Nucleus accumbens (tissue), 56 donors: ENCODE measurements at regions not wholly inside any gene's neighbourhood (a gene's known extent, or its start where the extent isn't known, plus 50 kb on each side); places are given as distances from the start of the nearest gene placed in this dataset.
A peak's percentile ranks its signal among the peaks of the same experiment; 100 is the strongest.

ENCODE experiments used
- DNase-seq, 56 donors: peaks; one replicate each; lab custom pipeline; 2025; lab: John Stamatoyannopoulos, UW

GRCh38 chr2:165033402-165033801 is 78.1 kb upstream of the SLC38A11 start:
- DNase-seq, result no peak

DNA sequence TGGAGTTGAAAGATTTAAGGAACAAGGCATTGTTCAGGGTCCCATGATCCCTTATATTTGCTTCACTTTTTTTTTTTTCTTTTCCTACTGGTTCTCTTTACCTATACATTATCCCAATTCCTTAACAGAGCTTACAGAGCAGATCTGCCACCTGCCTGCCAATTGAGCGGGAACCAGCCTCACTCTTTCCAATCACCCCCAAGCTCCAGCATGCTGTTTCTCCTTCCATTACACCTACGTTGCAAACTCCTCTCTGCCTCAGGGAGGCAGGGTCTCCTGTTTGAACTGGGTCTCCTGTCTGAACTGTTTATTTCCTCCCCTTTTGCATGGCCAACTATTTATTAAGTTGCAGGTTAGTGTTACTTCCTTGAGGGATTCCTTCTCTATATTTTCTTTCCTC is 77.2 kb upstream of the SLC38A11 start:
- no peak for DNase-seq

DNA sequence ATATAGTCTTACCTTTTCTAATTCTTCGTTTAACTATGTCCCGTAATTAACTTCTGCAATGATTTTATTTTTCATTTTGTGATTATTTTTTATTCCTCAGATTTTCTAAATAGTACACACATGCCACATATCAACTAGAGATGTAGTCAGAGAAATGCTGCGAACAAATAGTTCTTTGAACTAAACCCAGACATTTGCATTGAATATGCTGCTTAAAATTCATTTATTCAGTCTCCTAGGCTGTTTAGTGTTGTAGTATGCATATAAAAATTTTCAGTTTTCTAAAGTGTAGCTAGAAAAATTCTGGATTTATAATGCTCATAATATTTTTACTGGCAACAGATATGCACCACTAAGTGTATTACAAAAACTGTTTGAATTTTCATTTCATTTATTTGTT is 68.9 kb upstream of the SLC38A11 start:
- no peak for DNase-seq

- DNase-seq, result no peak
Measured at GRCh38 chr2:165022781-165023180, 67.5 kb upstream of the SLC38A11 start.

GRCh38 chr2:165017966-165018596 is 62.8 kb upstream of the SLC38A11 start:
- peak in 20 of 56 donors; percentile 2 to 64 (median 22) for DNase-seq

- peak in 27 of 56 donors; percentile 8 to 67 (median 33) for DNase-seq
Measured at GRCh38 chr2:165016772-165017411, 61.6 kb upstream of the SLC38A11 start.

DNA sequence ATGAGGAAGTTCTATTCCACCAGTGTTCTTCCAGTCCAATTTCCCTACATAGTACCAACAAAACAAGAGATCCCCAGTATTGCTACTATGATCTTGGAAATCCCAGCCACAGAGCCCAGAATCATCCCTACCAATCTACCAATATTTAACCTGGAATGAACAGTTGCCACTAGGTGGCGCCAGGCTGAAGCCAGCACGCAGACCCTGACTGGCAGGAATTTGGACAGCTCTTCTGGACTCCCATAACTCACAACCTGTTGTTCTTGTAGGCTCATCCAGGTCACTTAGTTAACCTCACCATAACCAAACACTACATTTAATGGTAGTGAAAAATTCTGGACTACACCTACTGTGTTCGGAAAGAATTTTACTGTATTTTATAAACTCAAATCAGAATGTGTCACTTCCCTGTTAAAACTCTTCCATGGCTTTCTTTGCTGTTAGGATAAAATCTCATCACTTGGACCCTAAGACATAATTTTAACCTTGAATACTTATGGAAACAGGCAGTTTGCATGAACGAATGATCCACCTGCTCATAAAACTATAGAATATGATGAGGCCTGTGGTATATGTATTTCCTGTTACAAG is 59.8 kb upstream of the SLC38A11 start:
- peak in 41 of 56 donors; percentile 4 to 78 (median 33) for DNase-seq

- DNase-seq, result no peak
Measured at GRCh38 chr2:165013944-165014619, 58.8 kb upstream of the SLC38A11 start.

DNA sequence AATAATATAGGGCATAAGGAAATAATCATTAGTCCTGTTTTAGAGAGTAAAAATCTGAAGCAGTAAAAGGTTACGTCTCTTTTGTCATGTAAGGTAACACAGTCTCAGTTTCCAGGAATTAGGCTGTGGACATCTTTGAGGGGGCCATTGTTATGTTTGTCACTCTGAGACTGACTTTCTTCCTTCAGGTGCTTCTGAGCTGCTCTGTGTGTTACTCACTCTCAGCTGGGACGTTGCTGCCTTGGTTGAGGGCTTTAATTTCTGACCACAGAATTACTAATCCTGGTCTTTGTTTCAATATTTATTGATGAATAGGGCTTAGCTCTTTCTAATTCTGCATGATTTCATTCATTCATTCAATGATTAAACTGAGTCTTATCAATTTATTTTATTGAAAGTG is 55.9 kb upstream of the SLC38A11 start:
- DNase-seq, result no peak

DNA sequence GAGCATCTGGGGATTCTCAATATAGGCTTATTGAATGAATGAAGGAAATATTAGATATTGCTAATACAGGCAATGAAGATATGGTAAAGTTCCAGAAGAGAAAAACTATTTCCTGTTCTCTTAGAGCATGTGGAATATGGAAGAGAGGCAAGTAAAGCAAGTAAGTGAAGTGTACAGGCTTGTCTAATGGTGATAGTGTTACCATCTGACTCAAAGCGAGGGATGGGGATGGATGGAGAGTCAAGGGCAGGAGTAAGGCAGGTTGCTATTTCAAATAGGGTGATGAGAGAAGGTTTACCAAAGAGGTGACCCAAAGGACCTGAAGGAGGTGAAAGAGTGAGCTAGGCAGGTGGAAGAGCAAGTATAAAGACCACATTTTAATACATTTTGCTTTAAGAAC is 55.2 kb upstream of the SLC38A11 start:
- no peak for DNase-seq

DNA sequence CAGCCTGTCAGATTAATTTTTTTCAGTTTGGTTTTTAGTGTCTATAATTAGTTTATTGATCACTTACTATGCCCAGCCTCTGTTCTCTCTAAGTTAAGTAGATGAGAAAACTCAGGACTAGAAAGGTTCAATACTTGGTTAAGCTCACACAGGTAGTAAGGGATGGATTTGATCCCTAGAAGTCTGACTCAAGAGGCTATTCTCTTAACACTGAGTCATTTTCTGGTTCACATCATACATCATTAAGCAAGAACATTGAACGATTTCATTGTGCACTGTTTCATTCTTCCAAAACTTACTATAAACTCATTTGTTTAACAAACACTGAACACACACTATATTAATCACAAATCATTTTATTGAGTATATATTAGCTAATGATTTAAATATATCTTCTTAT is 54.1 kb upstream of the SLC38A11 start:
- no peak for DNase-seq

- DNase-seq, result peak in 1 of 56 donors; percentile 6
Measured at GRCh38 chr2:165008730-165009315, 53.5 kb upstream of the SLC38A11 start.

DNA sequence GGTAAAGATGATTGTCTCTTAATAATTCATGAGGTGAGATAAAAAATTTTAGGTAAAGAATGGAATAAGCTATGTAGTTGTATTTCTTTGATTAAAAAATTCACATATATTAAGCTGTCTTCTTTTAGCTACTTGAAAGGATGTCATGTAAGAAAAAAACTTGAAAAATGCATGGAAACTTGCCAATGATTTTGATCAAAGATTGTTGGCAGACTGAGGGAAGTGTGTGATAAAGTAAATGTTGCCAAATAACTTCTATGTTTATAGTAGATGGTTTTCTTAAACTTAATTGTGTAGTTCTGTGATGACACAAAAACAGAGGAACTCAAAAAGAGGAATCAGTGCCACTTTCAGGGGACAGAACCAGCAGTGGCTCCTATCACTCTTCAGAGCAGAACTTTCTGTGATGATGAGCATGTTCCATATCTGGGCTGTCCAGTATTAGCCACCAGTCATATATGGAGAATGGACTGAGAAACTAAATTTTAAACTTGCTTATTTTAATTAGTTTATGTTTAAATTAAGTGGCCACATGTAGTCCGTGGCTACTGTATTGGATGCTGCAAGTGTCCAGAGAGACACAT is 51.9 kb upstream of the SLC38A11 start:
- DNase-seq, result no peak
